Ureter (tissue), 1 donor: ENCODE measurements at regions not wholly inside any gene's neighbourhood (a gene's known extent, or its start where the extent isn't known, plus 50 kb on each side); places are given as distances from the start of the nearest gene placed in this dataset.

Source experiments
- DNase-seq: peaks from one replicate; pipeline ENCODE4 v3.0.0-alpha.2; 2020; ENCODE audit warnings: low spot score
- donor health status: DM: yes; HTN: yes; CAD: no.

DNA sequence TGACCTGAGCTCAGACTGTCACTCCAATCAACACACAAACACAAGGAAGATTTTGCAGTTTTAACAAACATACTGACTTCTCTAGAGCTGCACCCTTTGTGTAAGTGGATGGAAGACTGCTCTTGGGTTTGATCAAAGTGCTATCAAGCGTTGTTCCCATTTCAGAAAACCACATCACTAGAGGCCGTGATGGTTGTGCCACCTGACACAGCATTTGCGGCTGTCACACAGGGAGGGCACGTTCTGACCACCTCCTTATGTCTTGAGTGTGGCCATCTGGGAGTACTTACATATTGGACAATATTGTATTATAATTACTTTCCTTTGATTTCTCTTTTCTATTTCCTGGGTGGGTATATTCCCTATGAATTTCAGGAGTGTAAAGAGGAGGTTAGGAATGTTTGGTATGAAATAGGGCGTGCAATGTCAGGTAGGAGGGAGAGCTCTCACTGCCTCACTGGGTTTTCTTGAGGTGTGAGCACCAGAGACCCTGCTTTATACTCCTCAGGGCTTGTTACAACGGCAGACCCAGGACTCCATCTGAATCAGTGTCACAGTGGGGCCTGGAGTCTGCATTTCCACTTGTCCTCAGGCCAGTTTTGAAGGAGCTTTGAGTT, 74.3 kb downstream of the SYNE3 start:
- DNase-seq: no peak

DNA sequence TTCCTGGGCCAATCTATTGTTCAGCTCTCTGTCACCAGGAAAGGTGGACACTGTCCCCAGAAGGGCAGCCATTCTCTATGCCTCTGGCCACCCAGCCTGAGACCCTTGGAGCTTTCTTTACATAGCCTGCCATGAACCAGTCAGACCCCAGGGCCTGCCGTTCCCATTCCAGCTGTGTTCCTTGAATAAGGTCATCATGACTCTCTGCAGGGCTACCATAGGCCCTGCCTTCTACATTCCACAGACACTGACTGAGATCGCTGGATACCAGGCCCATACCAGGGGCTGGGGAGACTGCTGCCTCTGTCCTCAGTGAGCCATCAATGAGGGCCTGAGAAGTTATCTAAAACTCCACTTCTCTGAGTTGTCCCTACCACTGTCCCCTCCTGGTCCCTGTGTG, 75.5 kb downstream of the SYNE3 start:
- no peak for DNase-seq

DNA sequence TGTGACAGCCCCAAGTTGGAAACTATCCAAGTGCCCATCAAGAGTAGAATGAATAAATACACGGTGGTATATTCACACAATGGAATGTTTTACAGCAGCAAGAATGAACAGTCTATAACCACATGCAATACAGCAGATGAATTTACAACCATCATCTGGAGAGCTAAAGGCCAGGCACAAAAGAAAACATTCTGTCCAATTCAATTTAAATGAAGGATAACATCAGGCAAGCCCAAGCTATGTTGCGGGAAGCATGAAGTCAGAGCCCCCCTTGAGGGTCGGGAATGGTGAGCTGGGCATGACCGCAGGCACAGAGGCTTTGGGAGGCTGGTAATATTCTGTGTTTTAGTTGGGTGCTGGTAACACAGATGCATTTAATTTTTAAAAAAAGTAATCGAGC, 76.0 kb downstream of the SYNE3 start:
- no peak for DNase-seq

DNA sequence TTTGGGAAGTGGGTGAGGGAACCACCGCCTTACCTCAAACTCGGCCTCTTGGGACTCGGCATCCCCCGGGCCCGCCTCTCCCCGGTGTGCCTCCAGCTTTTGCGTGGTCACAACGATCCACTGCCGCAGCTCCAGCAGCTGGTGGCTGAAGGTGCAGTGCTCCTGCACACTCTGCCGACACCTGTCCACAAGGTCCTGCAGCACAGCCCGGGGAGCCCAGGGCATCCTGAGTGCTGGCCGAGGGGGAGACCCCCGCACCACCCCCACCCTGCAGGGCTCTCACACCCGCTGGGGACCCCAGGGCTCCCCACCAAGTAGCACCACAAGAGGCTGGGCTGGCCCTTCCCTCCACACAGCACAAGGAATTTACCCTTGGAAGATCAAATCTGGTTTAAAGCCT, 76.6 kb downstream of the SYNE3 start:
- no peak for DNase-seq

- DNase-seq: no peak
Observed at GRCh38 chr14:95437715-95438114, 78.7 kb downstream of the SYNE3 start.

DNA sequence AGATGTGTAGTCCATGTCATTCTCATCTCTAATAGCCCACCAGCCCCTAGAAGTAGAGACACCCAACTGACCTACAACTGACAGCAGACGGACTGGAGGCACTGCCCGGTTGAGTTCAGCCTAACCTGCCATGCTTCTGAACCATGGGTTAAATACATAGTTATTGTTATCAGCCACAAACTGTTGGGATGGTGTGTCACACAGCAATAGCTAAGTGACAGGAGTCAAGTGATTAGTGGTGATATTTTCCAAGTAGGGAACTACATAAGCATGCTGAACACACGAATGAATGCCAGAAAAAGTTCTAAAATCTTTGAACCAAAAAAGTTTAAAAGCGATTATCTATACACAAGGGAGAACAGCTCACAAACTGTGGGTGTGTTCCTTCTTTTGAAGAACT, 80.1 kb downstream of the SYNE3 start:
- DNase-seq: no peak

DNA sequence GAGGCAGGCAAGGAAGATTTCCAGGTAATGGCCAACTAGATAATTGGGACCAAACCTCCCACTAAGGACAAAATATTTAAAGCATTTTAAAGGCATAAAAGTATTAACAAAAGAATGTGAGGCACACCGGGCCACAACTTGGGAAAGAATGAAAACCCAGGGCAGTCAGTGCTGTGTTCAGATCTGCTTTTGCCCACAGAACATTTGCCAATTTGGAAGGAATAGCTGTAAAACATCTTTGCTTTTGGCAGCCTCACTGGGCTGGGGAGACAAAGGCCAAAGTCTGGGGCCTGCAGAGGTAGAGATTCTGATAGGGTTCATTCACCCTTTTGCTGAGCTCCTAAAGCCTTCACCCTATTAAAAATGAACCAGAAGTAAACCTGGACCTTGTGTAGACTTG, 82.3 kb downstream of the SYNE3 start:
- no peak for DNase-seq

GRCh38 chr14:95433094-95433478, 83.4 kb downstream of the SYNE3 start:
- DNase-seq: no peak

DNA sequence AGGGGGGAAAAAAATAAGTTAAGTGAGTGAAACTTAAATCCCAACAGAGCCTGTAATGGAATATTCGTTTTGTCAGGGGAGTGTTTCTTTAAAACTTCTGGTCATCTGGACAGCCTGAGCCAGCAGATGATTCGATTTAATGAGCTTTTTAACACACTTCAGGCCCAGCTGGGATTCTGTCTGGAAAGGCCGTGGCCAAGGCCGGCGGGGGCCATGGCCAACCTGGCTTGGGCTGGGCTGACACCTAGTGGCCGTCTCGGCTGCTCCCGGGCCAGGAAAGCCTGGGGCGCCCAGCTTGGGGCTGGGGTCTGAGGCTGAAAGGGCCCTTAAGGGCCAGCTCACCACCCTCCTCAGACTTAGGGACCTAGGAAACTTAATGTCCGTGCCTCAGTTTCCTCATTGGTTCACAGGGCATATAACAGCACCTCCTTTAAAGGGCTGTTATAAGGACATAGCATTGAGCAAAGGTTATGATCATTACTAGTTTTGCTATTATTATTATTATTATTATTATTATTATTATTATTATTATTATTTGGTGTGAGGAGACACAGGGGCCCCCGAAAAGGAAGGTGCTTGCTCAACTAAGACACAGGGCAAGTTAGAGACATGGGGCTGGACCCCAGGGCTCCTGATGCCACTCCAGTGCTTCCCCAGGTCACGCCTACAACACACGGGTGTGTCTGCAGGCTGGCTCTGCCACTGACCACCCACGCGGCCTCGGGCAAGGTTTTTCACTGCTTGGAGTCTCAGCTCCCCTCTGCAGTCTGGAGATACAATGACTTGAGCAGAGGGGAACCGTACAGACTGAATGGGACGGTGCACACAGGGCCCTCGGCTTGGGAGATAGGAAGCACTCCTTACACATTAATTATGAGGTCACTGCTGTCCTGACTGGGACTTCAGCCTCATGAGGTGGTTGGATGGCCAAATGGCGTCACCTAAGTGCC, 84.0 kb downstream of the SYNE3 start:
- no peak for DNase-seq

- DNase-seq: no peak
Observed at GRCh38 chr14:95431199-95432143, 85.0 kb downstream of the SYNE3 start.

- DNase-seq: no peak
Observed at GRCh38 chr14:95428557-95428956, 87.9 kb downstream of the SYNE3 start.

- no peak for DNase-seq
Observed at GRCh38 chr14:95426116-95426475, 90.4 kb downstream of the SYNE3 start.

- DNase-seq: no peak
Observed at GRCh38 chr14:95425369-95426115, 90.9 kb downstream of the SYNE3 start.

DNA sequence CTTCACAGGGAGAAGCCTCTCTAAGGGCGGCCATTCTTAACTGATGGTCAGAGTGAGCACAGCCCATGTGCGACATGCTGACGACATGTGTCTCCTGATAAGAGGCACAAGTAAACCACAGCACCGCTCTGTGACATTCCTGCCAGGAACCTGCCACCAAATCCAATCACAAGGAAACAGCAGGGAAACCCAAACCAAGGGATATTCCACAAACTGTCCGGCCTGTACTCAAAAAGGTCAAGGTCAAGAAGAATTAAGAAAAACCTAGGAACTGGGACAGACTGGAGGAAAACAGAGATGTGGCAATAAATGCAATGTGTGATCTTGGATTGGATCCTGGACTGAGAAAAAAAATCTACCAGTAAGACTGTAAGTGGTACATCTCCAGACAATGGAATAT, 91.9 kb downstream of the SYNE3 start:
- no peak for DNase-seq

DNA sequence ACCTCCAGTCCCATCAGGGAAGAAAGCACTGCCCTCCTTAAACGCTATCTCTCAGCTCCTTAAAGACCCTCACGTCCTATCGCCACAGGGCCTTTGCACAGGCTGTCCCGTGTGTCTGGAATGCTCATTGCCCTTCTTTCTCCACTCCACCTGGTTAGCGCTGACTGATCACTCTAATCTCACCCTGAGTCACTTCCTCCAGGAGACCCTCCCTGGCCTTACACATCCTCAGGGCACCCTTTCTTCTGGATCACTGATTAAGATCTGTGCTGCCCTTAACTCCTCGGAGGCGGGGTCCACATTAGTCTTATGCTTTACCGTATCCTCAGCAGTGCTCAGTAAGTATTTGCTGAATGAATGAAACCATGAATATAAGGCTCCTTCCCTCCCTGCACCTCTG, 94.7 kb downstream of the SYNE3 start:
- no peak for DNase-seq

DNA sequence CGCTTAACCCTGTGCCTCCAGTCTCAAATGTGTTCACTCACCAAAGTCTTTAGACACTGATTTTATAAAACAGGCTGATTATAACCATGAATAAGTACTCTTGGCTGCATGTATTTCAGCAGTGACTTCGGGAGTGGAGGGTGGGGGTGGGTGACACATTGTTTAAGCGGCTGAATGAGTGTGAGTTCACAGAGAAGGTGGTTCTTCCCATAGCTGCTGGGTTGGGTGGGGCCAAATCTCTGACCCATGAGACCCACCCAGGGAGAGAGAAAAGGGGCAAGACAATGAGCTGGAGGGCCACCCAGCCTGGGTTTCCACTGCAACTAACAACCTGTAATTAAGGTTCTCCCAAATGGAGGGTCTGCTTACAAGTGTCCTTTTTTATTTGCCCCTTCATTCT, 96.4 kb downstream of the SYNE3 start:
- DNase-seq: no peak

DNA sequence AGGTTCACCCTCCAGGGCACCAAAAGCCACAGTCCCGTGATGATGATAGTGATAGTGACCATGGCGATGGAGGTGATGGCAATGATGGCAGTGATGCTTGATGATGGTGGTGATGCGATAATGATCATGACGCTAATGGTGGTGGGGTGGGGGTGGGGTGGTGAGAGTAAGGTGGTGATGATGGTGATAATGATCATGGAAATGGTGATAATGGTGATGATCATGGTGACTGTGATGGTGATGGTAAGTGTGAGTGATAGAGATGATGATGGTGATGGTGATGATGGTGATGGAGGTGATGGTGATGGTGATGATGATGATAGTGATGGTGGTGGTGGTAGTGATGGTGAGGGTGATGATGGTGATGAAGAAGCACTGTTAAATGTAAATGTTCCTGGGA, 96.9 kb downstream of the SYNE3 start:
- DNase-seq: no peak

DNA sequence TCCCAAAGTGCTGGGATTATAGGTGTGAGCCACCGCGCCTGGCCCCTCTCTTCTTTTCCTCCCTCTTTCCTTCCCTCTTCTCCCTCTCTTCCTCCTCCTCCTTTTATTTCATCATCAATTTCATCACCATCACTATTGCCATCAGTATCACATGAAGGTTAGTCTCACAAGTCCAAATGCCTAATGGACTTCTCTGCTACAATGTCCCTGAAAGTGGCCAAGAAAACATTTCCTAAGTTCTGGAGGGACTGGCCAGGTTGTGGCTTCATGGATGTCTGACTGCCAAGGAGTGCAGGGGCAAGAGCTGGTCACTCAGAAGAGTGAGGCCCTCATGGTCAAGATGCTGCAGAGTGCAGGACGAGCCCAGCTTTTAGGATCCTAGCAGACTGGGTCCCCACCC, 97.6 kb downstream of the SYNE3 start:
- no peak for DNase-seq

DNA sequence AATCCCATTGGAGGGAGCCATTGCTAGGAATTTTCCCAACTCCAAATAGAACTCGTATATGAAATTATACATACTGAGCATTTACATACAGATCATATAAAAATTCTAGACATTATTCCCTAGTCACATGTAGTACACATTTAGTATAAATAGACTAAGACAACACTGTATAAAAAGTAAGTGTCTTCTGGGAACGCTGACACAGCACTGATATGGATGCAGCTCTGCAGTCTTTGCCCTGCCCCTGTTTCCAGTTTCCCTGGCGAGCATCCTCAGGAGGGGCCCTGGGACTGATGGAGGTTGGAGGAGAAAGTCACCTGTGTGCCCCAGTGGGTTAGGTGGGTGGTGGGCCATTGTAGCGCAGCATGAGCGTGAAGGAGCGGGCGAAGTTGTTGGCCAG, 97.8 kb upstream of the CLMN start:
- DNase-seq: no peak

DNA sequence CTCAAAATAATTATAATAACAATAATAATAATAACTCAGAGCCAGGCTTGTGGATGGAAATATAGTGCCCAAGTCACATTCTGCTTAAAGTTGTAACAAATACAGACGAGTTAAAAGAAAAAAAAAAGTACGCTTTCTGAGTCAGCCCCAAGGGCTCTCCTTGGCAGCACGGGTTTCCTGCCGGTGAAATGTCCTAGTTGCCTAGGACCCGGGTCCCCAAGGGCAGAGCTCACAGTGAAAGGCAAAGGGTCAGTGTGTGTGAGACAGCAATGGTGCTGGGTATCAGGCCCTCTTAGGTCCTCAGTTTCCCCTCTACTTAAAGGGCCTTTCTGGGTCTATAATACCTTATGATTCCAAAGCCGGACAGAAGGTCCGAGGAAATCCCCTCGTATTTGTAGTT, 96.3 kb upstream of the CLMN start:
- no peak for DNase-seq

GRCh38 chr14:95413289-95414215, 93.8 kb upstream of the CLMN start:
- DNase-seq: no peak
